Right lobe of liver (tissue), 4 donors: ENCODE measurements at regions not wholly inside any gene's neighbourhood (a gene's known extent, or its start where the extent isn't known, plus 50 kb on each side); places are given as distances from the start of the nearest gene placed in this dataset.

Experiments
- POLR2A ChIP-seq: fragments of 450-650 bp; IDR thresholded peaks from one replicate; pipeline ENCODE4 v1.6.1; 2017; ENCODE audit warnings: antibody characterized with exemption, mild to moderate bottlenecking
- TF ChIP-seq, protein P1 (sequence below), 4 donors: fragments of 200-600 bp in 3 of 4; fragments of 450-650 bp in 1 of 4; IDR thresholded peaks; one replicate each; pipeline versions ENCODE4 v1.5.1 to v1.8.0; 2016 to 2022; ENCODE audit warnings: antibody characterized with exemption in 4 of 4, mild to moderate bottlenecking in 2 of 4
- donor health status: DM: no; HTN: no; CAD: no.
- donor health status: DM: no; HTN: no; CAD: no.
- donor health status: DM: no; HTN: yes; CAD: no.

DNA sequence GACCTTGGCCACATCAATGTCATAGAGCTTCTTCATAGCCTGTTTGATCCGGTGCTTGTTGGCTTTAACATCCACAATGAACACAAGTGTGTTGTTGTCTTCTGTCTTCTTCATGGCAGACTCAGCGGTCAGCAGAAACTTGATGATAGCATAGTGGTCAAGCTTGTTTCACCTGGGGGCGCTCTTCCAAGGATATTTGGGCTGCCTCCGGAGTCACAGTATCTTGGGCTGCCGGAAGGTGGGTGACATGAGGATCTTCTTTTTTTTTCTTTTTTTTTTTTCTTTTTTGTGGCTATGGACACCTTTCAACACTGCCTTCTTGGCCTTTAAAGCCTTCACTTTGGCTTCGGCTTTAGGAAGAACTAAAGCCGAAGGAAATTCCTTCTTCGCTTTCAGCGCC, 244.6 kb downstream of the GJA1 start:
- no peak for TF ChIP-seq POLR2A
- TF ChIP-seq, protein P1, sequence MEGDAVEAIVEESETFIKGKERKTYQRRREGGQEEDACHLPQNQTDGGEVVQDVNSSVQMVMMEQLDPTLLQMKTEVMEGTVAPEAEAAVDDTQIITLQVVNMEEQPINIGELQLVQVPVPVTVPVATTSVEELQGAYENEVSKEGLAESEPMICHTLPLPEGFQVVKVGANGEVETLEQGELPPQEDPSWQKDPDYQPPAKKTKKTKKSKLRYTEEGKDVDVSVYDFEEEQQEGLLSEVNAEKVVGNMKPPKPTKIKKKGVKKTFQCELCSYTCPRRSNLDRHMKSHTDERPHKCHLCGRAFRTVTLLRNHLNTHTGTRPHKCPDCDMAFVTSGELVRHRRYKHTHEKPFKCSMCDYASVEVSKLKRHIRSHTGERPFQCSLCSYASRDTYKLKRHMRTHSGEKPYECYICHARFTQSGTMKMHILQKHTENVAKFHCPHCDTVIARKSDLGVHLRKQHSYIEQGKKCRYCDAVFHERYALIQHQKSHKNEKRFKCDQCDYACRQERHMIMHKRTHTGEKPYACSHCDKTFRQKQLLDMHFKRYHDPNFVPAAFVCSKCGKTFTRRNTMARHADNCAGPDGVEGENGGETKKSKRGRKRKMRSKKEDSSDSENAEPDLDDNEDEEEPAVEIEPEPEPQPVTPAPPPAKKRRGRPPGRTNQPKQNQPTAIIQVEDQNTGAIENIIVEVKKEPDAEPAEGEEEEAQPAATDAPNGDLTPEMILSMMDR (IDR thresholded peaks at IDR 0.05) = no peak
